ENCODE measurements at regions not wholly inside any gene's neighbourhood (a gene's known extent, or its start where the extent isn't known, plus 50 kb on each side); places are given as distances from the start of the nearest gene placed in this dataset.

DNA sequence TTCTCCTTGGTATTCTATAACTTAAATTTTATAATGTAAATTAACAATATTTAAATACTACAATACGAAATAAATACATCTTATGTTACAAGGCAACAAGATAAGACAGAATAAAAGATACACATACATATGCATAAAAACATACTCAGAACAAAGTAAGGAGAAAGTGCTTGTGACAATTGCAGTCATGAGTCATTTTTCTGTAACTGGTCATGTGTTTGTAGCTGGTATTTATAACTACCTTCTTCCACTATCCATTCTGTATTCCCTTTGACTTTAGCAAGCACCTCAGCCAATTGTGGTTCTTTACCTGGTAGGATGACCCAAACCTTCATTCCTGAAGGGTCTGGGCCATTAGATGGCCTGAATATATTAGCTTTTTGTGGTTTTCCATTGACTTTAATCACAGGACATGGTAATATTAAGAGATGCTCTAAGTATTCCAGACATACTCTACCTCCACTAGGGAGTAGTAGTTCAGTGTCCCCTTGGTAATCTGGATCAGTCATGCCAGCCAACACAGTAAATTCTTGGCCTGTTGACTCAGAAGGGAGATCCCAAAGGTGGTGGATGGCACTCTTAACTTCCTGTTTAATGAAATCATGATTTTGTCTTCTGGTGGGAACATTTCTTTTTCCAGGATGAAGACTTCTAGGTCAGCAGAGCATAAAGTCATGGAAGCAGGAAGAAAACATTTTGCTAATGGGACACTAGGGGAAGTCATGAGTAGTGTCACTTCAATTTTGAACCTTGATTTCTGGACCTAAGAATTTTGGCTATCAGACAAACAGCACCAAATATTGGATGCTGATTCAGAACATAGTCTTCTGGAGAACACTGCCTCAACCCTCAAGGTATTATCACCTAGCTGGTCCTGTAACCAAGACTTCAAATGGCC lies 733.7 kb upstream of the IGFBP3 start:
- DNase-seq = no peak

DNA sequence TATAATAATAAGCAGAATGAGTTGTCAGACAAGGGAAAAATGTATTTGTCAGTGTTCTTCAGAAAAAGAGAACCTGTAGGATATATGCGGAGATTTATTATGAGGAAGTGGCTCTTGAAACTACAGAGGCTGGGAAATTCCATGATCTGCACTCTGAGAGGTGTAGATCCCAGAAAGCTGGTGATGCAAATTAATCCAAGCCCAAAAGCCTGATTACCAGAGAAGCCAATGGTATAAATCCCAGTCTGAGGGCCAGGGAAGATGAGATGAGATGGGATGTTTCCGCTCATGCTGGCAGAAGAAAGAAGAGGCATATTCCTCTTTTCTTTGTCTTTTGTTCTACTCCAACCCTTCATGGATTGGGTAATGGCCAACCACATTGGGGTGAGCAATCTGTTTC lies 732.8 kb upstream of the IGFBP3 start:
- DNase-seq = no peak

DNA sequence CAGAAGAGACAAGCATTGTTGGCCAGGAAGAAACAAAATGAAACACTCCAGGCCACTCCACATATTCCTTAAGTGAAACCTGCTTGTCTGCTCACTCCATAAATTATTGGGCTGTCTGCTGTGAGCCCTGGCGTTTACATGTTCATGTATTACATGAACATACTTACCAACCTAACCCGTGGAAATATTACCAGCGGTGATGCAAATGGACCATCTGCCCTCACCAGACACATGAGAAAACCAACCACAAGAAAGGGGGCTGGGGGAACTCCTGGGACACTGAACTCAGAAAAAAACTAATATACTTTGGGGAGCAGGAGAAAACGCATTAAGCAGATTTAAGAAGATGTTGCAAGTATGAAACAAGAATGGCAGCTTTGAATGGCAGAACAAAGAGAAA lies 731.2 kb upstream of the IGFBP3 start:
- no peak for DNase-seq

DNA sequence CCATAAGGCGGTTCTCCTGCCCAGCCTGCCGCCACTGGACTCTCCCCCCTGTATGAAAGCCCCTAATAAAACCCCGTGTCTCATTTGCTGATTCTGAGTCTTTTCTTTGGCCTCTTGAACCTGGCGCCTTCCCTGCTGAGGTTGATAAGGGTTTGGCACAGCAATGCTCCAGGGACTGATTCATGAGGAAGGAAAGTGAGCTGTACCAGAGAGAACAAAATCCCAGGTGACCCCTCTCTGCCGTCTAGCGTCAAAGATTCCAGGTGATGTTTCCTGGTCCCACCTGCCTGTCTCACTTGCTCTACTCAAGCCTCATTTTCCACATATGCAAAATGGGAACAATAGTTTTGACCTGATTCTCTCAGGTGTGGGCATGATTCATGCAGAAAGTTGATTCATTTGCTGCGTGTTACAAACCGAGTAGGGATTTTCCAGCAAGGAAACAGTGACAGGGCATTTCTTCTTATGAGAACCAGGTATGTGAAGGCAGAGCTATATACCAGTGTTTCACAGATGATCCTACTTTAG lies 730.6 kb upstream of the IGFBP3 start:
- DNase-seq = no peak

DNA sequence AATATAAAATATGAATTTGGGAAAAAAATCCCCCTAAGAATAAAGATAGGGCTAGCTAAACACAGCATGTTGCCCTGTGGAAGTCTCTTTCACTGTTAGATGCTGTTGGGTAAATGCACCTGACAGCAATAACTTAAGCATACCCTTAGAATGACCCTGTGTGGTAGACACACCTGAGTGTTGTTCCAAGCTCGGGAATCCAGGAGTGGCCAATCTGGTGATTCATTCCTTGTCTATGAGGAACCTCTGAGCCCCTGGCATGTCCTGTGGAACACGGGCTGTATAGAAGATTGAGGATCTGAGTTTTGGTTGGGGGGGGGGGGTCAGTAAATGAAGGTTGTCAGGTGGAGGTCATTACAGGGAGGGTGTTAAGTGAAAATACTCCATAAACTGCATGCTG lies 730.0 kb upstream of the IGFBP3 start:
- DNase-seq = no peak

DNA sequence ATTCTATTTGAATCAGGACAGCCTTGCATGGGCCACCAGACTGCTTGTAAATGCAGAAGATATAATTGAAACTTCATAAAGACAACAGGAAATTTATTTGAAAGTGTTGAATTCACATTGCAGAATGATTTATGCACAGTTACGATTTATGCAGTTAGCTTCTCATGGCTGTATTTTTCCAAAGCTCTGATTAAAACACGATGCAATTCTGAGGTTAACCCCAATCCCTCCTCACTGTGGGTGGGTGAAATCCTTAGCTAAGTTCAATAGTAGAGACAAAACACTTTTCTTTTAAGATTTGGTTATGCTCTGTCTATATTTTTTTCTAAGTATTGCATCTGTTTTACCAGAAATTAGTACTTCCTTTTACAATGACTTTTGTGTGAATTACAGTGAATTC lies 728.8 kb upstream of the IGFBP3 start:
- no peak for DNase-seq

DNA sequence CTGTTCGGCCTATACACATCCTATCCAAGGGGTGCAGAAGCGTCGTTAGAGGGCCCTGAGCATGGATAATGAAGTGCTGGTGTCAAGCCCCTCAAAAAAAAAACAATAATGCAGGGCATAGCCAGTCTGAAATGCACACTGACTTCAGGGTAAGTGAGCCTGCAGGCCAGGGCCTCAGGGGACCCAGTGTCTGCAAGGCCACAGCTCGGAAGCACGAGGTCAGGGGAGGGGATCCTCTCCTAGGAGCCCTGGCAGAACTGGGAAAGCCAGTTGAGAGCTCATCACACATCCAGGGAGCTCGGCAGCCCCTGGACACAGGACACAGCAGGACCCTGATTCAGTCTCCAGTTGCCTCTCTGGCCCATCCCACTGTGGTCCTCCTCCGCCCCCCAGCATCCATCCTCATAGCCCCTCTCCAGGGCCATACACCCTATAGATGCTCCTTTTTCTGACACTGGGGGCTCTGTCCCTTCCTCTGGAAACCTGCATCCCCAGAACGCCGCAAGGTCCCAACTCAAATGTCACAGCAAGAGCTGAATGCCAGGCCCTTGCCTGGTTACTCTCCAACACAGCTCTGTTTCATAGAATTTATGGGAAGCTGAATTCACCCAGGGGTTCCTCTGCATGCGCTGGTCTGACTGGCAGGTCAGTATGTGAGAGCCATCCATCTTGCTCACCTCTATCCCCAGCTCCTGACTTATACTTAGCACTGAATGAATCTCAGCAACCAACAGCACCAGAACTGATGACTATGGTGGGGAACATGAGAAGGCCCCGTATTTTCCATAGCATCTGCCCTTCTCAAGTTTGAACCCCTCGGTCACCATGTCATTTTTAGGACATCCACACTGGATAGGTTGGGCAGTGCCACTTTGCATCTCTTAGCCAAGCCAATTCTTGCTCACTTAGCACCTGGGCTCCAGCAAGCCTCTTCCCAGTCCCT lies 717.0 kb upstream of the IGFBP3 start:
- DNase-seq = no peak

DNA sequence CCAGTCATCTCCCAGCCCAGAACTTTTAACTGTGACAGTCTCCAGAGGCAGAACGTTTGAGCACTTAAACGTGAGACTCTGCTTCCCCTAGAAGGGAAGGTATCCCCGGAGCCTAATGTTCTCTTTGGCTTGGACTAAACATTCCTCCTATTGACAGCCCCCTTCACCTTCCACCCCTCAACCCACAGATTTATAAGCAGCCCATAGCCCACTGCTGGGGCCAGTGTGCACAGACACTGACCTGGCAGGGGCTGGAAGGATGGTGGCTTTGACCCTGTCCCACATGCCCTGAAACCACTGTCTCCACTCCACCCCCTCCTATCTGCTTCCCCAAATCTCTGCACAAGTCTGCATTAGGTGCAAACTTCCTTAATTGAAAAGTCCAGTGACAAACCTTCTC lies 715.0 kb upstream of the IGFBP3 start:
- DNase-seq = no peak

DNA sequence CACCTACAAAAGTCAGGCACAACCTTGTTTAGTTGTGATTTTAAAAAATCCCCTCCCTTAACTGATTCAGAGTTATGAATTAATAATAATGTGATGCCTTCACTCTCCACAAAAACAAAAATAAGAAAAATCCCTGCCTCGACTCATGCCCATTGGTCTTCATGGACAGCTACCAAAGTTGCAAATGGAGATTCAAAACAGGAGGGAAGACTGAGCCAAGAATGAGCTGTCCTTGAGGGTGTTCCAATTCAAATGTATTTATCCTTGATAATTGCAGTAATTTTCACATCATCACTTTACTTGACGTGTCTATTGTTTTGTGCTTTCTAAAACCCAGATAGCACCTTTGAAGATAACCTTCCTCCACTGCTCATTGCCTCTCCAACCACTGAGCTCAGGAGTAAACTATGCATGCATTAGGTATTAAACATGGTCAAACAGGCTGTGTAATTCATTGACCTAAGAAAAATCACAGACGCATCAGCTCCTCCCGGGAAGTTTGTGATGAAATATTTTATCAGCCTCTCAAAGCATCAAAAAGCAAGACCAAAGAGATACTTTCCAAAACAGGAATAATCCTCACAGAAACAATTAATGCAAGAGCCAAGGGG lies 712.7 kb upstream of the IGFBP3 start:
- no peak for DNase-seq

DNA sequence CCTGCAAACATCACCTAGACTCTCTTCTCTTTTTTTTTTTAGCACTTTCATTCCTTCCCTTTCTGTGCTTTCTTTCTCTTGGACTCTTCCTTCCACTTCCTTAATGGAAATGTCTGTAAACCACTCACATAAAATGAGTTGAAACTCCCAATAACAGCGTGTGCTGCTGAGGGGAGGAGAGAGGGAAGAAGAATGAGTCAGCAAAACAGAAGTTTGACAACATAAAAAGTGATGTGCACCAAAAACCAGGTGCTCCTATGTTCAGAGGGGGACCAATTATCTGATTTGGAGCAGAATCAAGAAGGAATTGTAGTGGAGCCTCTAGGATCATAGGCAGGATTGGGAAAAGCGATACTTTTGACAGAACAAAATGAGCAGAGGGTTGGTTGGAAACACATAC lies 712.1 kb upstream of the IGFBP3 start:
- no peak for DNase-seq

DNA sequence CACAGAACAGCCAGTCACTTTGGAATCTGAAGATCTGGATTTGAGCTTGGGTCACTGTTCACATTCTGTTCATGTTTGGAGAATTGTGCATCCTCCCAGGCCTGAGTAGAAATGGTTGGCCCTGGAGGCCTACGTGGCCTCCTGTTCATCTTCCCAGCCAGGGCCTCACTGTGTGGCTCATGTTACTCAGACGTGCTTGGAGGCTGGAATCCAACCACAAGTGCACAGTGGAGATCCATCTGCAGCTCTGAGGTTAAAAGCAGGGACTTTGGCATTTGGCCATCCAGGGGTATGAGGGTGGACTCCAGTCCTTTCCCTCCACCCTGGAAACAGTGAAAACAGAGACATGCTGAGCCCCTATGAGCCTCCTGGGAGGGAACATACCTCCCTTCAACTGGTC lies 709.0 kb upstream of the IGFBP3 start:
- no peak for DNase-seq

DNA sequence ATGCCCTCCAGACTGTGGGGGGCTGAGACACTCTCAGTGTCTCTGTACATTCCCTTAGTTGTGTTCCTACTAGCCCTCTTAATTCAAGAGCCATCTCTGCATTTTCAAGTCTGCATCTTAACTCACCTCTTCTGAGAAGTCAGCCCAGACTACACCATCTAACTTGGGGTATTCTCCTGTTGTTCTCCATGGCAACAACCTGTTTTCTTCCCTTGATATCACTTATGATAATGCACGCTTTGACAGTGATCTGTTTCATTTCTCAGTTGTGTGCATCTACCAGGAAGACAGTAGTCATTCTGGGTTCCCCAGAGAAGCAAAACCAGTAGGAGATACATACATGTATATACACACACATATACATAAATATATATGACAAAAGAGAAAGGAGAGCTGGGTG lies 707.3 kb upstream of the IGFBP3 start:
- DNase-seq = no peak

DNA sequence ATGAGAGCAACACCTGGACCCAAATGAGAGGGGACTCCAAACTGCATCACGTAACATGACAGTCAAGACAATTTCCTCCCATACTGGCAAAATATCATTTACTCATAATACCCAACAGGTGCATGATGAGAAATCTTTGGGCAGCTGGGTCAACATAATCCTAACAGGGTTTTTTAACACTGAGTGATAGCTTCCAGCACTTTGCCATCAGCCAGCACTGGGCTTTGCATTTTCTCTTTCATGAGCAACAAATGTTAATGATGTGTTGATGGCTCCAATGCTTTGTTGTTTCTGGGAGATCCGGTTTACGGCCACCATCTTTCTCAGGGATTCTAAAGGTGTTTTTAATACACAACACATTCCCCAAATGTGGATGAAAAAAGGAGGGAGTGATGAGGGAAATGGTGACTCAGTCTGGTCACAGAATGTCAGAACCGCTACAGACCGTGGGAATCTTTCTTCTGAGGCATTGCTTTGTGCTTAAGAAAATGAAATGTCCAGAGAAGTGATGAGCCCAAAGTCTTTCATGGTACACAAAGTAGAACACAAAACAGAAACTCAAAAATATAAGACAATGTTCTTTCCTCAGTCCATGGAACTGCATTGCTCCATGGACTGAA lies 705.7 kb upstream of the IGFBP3 start:
- DNase-seq = no peak

DNA sequence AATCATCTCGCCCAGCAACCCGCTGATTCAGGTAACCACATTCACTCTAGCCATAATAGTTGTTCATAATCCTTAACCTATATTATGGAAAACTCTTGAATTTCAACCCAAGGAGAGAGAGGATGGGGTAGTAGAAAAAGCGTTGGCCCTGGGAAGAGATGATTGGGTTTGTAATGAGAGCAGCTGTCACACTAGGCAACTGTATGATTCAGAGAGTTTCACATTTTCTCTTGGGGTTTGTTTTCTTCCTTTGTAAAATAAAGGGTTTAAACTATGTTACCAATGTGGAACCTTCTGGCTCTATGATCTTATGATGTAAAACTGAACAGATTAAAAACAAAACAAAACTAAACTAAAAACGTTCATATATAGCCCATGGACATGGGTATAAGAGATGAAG lies 705.2 kb upstream of the IGFBP3 start:
- no peak for DNase-seq

DNA sequence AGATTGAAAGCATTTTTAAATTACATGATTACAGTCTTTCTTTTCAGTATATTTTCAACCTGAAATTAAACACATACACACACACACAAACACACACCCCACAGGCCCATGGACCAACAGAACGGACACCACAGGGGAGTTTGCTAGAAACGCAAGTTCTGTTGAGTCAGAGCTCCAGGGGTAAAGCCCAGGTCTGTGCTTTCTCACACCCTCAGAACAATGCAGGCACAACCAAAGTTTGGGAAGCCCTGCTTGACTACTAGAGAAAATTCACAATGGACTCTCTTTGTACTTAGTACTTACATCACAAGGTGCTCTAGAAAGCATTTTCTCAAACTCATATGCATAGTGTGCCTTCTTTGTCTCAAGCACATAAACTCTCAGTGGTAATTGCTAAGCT lies 704.0 kb upstream of the IGFBP3 start:
- DNase-seq = no peak

DNA sequence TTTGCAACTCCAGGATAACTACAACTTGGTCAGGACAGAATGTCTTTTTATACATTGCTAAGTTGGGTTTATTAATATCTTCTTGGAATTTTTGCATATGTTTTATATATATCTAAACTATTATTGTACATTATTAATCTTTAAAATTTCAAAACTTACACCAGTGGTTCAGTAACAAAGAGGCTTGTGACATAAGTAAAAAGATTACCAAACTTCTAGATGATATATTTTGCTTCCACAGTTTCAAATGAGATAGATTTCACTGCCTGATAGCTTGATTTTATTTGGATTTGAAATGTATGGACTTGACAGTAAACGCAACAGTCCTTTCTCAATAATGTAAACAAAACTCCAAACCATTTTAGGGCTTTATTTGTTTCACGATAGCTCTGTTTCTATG lies 701.2 kb upstream of the IGFBP3 start:
- no peak for DNase-seq

DNA sequence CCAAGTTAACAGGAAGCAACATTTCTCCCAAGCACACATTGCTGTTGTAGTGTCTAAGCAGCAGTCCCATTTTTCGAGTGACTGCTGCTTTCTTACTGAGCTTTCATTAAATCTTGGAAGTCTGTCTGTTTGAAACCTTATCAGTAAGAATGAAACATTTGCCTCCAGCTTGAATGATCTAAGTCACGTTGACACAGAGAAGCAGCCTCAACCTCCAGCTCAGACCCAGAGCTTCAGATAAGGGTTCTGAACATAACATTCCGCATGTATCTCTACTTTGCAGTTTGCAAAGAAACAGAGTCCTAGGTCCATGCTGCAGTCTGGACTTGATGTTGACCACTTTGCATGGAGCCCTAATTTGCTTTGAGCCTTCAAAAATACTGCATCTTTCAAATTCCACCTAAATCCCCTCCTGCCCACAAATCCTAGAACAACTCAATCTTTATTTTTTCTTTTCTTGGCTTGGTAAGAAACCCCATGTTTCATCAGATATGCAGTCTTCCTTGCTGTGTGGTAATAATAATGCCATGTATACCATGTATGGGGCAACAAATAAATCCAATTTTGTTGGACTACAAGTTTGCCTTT lies 698.7 kb upstream of the IGFBP3 start:
- DNase-seq = no peak

DNA sequence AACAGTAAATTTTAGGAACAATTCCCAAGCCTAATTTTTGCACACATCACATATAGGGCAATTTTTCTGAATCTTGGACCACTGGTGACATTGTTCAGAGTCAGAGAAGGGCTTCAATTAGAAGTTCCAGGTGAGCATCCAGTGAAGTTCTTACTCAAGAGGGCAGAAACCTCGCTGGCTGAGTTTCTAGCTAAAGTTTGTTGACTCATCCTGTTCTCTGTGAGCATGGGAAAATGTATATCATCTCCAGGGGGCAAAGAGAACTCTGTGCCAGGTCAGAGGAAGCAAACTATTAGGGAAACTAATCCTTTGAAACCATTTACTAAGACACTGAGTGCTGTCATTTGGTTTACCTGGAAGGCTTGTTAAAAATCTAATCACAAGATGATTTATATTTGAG lies 695.6 kb upstream of the IGFBP3 start:
- no peak for DNase-seq

DNA sequence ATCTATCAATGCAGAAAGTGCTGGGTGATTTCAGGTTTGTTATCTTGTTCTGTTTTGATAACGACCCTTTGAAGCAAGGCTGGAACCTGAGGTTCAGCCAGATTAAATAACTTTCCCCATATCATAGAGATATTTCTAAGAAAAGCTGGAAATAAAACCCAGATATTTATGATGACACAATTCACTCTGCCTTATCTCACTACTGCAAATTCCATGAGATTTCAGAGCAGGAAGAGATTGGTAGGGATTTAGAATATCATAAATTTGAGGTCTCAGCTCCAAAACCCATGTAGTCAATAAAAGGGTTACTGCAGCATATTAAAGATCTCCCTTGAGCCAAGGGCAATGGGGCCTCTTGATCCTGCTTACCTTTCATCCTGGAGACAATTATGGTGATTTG lies 692.5 kb upstream of the IGFBP3 start:
- DNase-seq = no peak

DNA sequence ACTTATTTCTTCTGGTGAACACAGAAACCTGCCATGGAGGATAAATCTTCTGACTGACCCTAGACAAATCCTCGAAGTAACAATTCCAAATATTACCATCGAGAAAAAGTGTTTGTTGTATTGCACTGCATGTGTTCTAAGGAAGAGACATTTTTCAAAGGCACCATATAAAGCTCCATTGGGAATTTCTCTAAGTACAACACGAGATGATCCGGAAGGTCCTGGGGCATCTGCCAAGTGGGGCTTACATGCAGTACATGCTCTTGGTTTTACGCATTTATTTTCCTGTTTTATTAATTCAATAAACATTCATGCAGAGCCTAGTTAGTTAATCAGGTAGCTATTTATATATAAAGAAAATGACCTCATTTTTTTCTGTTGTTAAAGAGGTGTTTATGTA lies 692.0 kb upstream of the IGFBP3 start:
- no peak for DNase-seq

DNA sequence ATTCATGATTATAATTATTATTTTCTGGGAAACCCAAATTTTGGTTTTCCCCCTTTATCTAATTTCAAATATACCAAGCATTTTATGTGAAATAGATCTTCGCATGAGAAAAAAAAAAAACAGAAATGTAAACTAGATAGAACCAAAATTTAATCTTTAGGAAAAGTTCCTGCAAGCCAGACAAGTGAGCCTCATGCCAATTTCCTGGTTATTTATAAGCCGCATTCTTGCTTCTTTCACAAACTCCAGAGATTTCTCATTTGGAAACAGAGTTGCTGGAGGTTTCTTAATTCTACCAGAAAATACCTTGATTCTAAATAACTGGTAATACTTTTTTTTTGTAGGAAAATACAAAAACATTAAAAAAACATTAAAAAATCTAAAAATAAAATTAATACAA lies 690.4 kb upstream of the IGFBP3 start:
- no peak for DNase-seq

DNA sequence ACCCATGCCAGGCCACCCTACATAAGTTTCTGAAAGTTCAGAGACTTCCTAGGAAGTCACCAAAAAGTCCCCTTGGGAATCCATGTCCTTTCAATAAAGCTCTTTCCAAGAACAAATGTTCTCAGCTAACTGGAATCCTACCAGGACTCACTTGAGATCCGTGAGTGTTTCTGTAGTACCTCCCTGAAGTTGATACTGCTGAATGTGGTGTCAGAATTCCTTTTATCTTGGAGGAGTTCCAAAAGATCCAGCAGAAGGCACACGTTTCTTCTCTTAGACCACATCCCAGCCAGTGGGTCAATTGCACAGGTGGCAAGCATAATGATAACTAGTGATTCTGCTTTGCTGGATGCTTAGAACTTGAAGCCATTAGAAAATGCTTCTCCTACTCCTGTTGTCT lies 689.7 kb upstream of the IGFBP3 start:
- no peak for DNase-seq

DNA sequence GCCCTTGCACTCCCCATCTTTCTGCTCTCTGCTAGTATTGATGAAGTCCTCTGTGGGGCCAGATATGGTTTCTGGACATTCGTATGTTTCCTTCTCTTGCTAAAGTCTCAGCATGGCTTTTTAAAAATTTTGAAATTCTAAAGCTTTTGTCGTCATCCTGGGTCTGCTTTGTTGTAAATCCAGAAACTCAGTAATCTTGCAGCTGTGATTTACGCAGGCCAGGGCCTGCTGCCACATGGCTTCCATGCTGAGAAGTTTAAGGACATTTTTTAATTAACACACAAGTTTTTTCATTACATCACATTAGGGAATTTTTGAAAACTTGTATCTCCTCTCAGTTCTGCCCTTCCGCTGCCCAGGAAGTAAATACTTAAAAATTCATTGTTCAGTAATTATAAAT lies 686.1 kb upstream of the IGFBP3 start:
- DNase-seq = no peak
